OCI-LY3 (cell line): ENCODE measurements at regions not wholly inside any gene's neighbourhood (a gene's known extent, or its start where the extent isn't known, plus 50 kb on each side); places are given as distances from the start of the nearest gene placed in this dataset.

ENCODE experiments used
- H2AFZ ChIP-seq: fragments of 200-600, 300-600 bp; shearing (Covaris generic); 2 replicates; pipeline ENCODE4 v1.6.0; 2014; ENCODE audit warnings: antibody characterized with exemption, low read depth, low read length
- H3K27ac ChIP-seq: fragments of 200-600, 300-600 bp; sonication (generic); 2 replicates; pipeline ENCODE4 v1.5.1; 2014; ENCODE audit warnings: mild to moderate bottlenecking, low read length, moderate library complexity, mixed read lengths
- H3K27me3 ChIP-seq: fragments of 200-600, 300-600 bp; sonication (generic); 2 replicates; pipeline ENCODE4 v1.6.1; 2014; ENCODE audit warnings: low read depth, low read length, mixed read lengths
- H3K36me3 ChIP-seq: fragments of 200-600, 300-600 bp; sonication (generic); replicated peaks from 2 replicates; pipeline ENCODE3; 2014; ENCODE audit warnings: low read depth, low read length, mixed read lengths
- H3K4me1 ChIP-seq: fragments of 300-600, 200-600 bp; sonication (generic); 2 replicates; pipeline ENCODE4 v1.6.1; 2014; ENCODE audit warnings: low read length, mixed read lengths
- H3K4me2 ChIP-seq: fragments of 200-600, 300-600 bp; sonication (generic); 2 replicates; pipeline ENCODE4 v1.6.1; 2014; ENCODE audit warnings: low read length, mixed read lengths
- H3K4me3 ChIP-seq: fragments of 300-600, 200-600 bp; sonication (generic); 2 replicates; pipeline ENCODE4 v1.5.1; 2014; ENCODE audit warnings: antibody characterized with exemption, mild to moderate bottlenecking, low read length, moderate library complexity
- H3K79me2 ChIP-seq: fragments of 300-600, 200-600 bp; shearing (Covaris generic); 2 replicates; pipeline ENCODE4 v1.6.1; 2014; ENCODE audit warnings: mild to moderate bottlenecking, low read length, mixed read lengths
- H3K9ac ChIP-seq: fragments of 300-600, 200-600 bp; shearing (Covaris generic); 2 replicates; pipeline ENCODE4 v1.6.0; 2014; ENCODE audit warnings: mild to moderate bottlenecking, low read length, moderate library complexity
- H3K9me3 ChIP-seq: fragments of 200-600, 300-600 bp; shearing (Covaris generic); 2 replicates; pipeline ENCODE4 v1.6.1; 2014; ENCODE audit warnings: low read length, mixed read lengths; ENCODE audit not compliant: insufficient read depth
- H4K20me1 ChIP-seq: fragments of 200-600, 300-600 bp; sonication (generic); 2 replicates; pipeline ENCODE4 v1.6.1; 2016; ENCODE audit warnings: low read length, mixed read lengths; ENCODE audit not compliant: insufficient read depth
- CTCF ChIP-seq: fragments of 200-600, 300-600 bp; sonication (generic); IDR thresholded peaks from 2 replicates; pipeline ENCODE4 v1.5.1; 2014; ENCODE audit warnings: antibody characterized with exemption, low read length, low read depth
- EZH2phosphoT487 ChIP-seq: fragments of 200-600 bp; shearing (Covaris generic); IDR thresholded peaks from 2 replicates; pipeline ENCODE4 v1.6.1; 2018; ENCODE audit warnings: antibody characterized with exemption, mixed run types, low read depth

GRCh38 chr2:37795938-37796337, 124.5 kb upstream of the CDC42EP3 start:
- Histone ChIP-seq H3K79me2 (no peaks in the 10 kb centered on the region), H3K4me1 (peaks cover 6% of the 10 kb centered on the region; the same call in 1 of the 2 replicates), H3K27ac (no peak overlapping the region), H3K9ac (no peak overlapping the region), H2AFZ (no peak overlapping the region), H3K9me3 (no peaks in the 10 kb centered on the region), H3K4me2 (no peak overlapping the region), H3K27me3 (no peaks in the 10 kb centered on the region), H4K20me1 (no peaks in the 10 kb centered on the region), H3K36me3 (no peaks in the 10 kb centered on the region), H3K4me3 (no peak overlapping the region)
- no peak for TF ChIP-seq CTCF
- TF ChIP-seq EZH2phosphoT487 = no peak

GRCh38 chr2:37796481-37796880, 125.0 kb upstream of the CDC42EP3 start:
- no peaks in the 10 kb centered on the region for H3K79me2 ChIP-seq
- H3K27ac ChIP-seq = no peak overlapping the region
- H3K4me2 ChIP-seq = no peak overlapping the region
- TF ChIP-seq CTCF (no peak), EZH2phosphoT487 (no peak)
- H3K36me3 ChIP-seq = no peaks in the 10 kb centered on the region
- H3K4me1 ChIP-seq = peaks cover 6% of the 10 kb centered on the region; the same call in 1 of the 2 replicates
- H3K9me3 ChIP-seq = no peaks in the 10 kb centered on the region
- no peak overlapping the region for H3K4me3 ChIP-seq
- no peaks in the 10 kb centered on the region for H4K20me1 ChIP-seq
- H3K9ac ChIP-seq = no peak overlapping the region
- no peaks in the 10 kb centered on the region for H3K27me3 ChIP-seq
- no peak overlapping the region for H2AFZ ChIP-seq

GRCh38 chr2:37797081-37797480, 125.6 kb upstream of the CDC42EP3 start:
- no peak overlapping the region for H3K4me3 ChIP-seq
- no peak overlapping the region for H3K27ac ChIP-seq
- H3K36me3 ChIP-seq = no peaks in the 10 kb centered on the region
- peaks cover 6% of the 10 kb centered on the region; the same call in 1 of the 2 replicates for H3K4me1 ChIP-seq
- H3K9me3 ChIP-seq = no peaks in the 10 kb centered on the region
- no peaks in the 10 kb centered on the region for H3K79me2 ChIP-seq
- no peaks in the 10 kb centered on the region for H4K20me1 ChIP-seq
- no peak overlapping the region for H2AFZ ChIP-seq
- no peak overlapping the region for H3K4me2 ChIP-seq
- no peaks in the 10 kb centered on the region for H3K27me3 ChIP-seq
- H3K9ac ChIP-seq = no peak overlapping the region
- TF ChIP-seq EZH2phosphoT487 (no peak), CTCF (no peak)

GRCh38 chr2:37798315-37799005, 126.6 kb upstream of the RMDN2 start:
- H2AFZ ChIP-seq = no peak overlapping the region
- peaks cover 6% of the 10 kb centered on the region; the same call in 1 of the 2 replicates for H3K4me1 ChIP-seq
- H3K27ac ChIP-seq = no peak overlapping the region

More at GRCh38 chr2:37798315-37799005, 126.6 kb upstream of the RMDN2 start:
- H3K4me3 ChIP-seq = no peak overlapping the region
- H3K9me3 ChIP-seq = no peaks in the 10 kb centered on the region
- no peaks in the 10 kb centered on the region for H3K36me3 ChIP-seq
- no peak overlapping the region for H3K9ac ChIP-seq
- no peak overlapping the region for H3K4me2 ChIP-seq
- no peaks in the 10 kb centered on the region for H3K27me3 ChIP-seq
- no peaks in the 10 kb centered on the region for H3K79me2 ChIP-seq
- TF ChIP-seq EZH2phosphoT487 (no peak), CTCF (no peak)
- no peaks in the 10 kb centered on the region for H4K20me1 ChIP-seq
